ENCODE measurements at regions not wholly inside any gene's neighbourhood (a gene's known extent, or its start where the extent isn't known, plus 50 kb on each side); places are given as distances from the start of the nearest gene placed in this dataset.

DNA sequence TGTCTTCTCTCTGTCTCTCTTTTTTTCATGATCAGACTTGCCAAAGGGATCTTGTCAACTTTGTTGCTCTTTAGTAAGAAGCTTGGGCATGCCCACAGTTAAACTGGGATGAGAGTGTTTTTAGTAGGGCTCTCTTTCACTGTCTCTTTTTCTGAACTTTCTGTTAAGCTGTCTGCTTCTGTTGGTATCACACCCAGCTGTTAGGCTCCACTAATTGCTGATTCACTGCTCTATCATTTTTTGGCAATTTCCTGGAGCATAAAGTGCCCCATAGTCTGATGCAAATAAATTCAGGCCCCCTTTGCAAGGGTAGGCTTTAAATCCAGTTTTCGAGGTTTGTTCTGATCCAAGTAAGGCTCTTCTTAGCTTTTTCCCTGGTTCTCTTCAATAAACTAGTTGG is 360.4 kb upstream of the ADAMTS9 start:
- TF ChIP-seq JUND (IDR thresholded peaks at IDR 0.05) (no peak), GABPA (IDR thresholded peaks at IDR 0.05; ENCODE audit: low read depth) (no peak), CTCF (IDR thresholded peaks at IDR 0.05) (no peak)
- TF ChIP-seq, protein P1, sequence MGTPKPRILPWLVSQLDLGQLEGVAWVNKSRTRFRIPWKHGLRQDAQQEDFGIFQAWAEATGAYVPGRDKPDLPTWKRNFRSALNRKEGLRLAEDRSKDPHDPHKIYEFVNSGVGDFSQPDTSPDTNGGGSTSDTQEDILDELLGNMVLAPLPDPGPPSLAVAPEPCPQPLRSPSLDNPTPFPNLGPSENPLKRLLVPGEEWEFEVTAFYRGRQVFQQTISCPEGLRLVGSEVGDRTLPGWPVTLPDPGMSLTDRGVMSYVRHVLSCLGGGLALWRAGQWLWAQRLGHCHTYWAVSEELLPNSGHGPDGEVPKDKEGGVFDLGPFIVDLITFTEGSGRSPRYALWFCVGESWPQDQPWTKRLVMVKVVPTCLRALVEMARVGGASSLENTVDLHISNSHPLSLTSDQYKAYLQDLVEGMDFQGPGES (IDR thresholded peaks at IDR 0.05; ENCODE audit: low read depth, low read length), result no peak
